ENCODE measurements at regions not wholly inside any gene's neighbourhood (a gene's known extent, or its start where the extent isn't known, plus 50 kb on each side); places are given as distances from the start of the nearest gene placed in this dataset.
"Not testable (repeated sequence)": the region's sequence is repeated elsewhere in the genome, so short reads cannot be mapped to it uniquely, and the experiment has no call there.

- WGBS (ENCODE audit: insufficient coverage), result no CpG with 5 or more reads among the region's 3 CpGs
- H3K9me3 ChIP-seq (ENCODE audit: control insufficient read depth, insufficient read depth, low read length), result no peaks in the 10 kb centered on the region
- no peaks in the 10 kb centered on the region for H3K36me3 ChIP-seq (ENCODE audit: control insufficient read depth, insufficient read depth, low read length)
- no peaks in the 10 kb centered on the region for H3K27me3 ChIP-seq (ENCODE audit: control insufficient read depth, insufficient read depth, low read length)
- no peak overlapping the region for H3K4me3 ChIP-seq (ENCODE audit: low read depth, low read length)
- DNase-seq (ENCODE audit: low read depth in 4 of 6, low spot score in 6 of 6), result peak; percentile 15 to 83 (median 34)
- no peaks in the 10 kb centered on the region for H3K4me1 ChIP-seq (ENCODE audit: control insufficient read depth, insufficient read depth, low read length)
- peak overlapping the region; percentile 33 for H3K27ac ChIP-seq (ENCODE audit: low read depth, low read length)
Observed at GRCh38 chr12:19915392-19916195, 452.7 kb upstream of the PDE3A start.

- no CpG with 5 or more reads among the region's 1 CpG for WGBS (ENCODE audit: insufficient coverage)
- peak in 1 of 6 donors; percentile 74 for DNase-seq (ENCODE audit: low read depth in 4 of 6, low spot score in 6 of 6)
- no peaks in the 10 kb centered on the region for H3K36me3 ChIP-seq (ENCODE audit: control insufficient read depth, insufficient read depth, low read length)
- H3K4me1 ChIP-seq (ENCODE audit: control insufficient read depth, insufficient read depth, low read length), result no peaks in the 10 kb centered on the region
- H3K4me3 ChIP-seq (ENCODE audit: low read depth, low read length), result no peak overlapping the region
- no peaks in the 10 kb centered on the region for H3K27me3 ChIP-seq (ENCODE audit: control insufficient read depth, insufficient read depth, low read length)
- no peak overlapping the region for H3K27ac ChIP-seq (ENCODE audit: low read depth, low read length)
- no peaks in the 10 kb centered on the region for H3K9me3 ChIP-seq (ENCODE audit: control insufficient read depth, insufficient read depth, low read length)
Observed at GRCh38 chr12:19916196-19916753, 452.1 kb upstream of the PDE3A start.

GRCh38 chr12:19916974-19917373, 451.4 kb upstream of the PDE3A start:
- DNase-seq (ENCODE audit: low read depth in 4 of 6, low spot score in 6 of 6), result no peak
- 90% methylated on average over 3 of the region's 3 CpGs for WGBS (ENCODE audit: insufficient coverage)
- no peak overlapping the region for H3K4me3 ChIP-seq (ENCODE audit: low read depth, low read length)
- H3K36me3 ChIP-seq (ENCODE audit: control insufficient read depth, insufficient read depth, low read length), result no peaks in the 10 kb centered on the region
- no peaks in the 10 kb centered on the region for H3K27me3 ChIP-seq (ENCODE audit: control insufficient read depth, insufficient read depth, low read length)
- H3K4me1 ChIP-seq (ENCODE audit: control insufficient read depth, insufficient read depth, low read length), result no peaks in the 10 kb centered on the region
- H3K9me3 ChIP-seq (ENCODE audit: control insufficient read depth, insufficient read depth, low read length), result no peaks in the 10 kb centered on the region
- H3K27ac ChIP-seq (ENCODE audit: low read depth, low read length), result no peak overlapping the region

GRCh38 chr12:19921716-19922115, 446.6 kb upstream of the PDE3A start:
- WGBS (ENCODE audit: insufficient coverage), result 88% methylated on average over 1 of the region's 2 CpGs
- not testable (repeated sequence) for H3K9me3 ChIP-seq (ENCODE audit: control insufficient read depth, insufficient read depth, low read length); H3K27ac ChIP-seq (ENCODE audit: low read depth, low read length); H3K4me1 ChIP-seq (ENCODE audit: control insufficient read depth, insufficient read depth, low read length); H3K4me3 ChIP-seq (ENCODE audit: low read depth, low read length); DNase-seq (ENCODE audit: low read depth in 4 of 6, low spot score in 6 of 6); H3K36me3 ChIP-seq (ENCODE audit: control insufficient read depth, insufficient read depth, low read length); H3K27me3 ChIP-seq (ENCODE audit: control insufficient read depth, insufficient read depth, low read length)

GRCh38 chr12:19922717-19923116, 445.6 kb upstream of the PDE3A start:
- Histone ChIP-seq H3K27ac (ENCODE audit: low read depth, low read length) (no peak overlapping the region), H3K4me3 (ENCODE audit: low read depth, low read length) (no peak overlapping the region), H3K9me3 (ENCODE audit: control insufficient read depth, insufficient read depth, low read length) (no peaks in the 10 kb centered on the region), H3K4me1 (ENCODE audit: control insufficient read depth, insufficient read depth, low read length) (no peaks in the 10 kb centered on the region), H3K27me3 (ENCODE audit: control insufficient read depth, insufficient read depth, low read length) (no peaks in the 10 kb centered on the region), H3K36me3 (ENCODE audit: control insufficient read depth, insufficient read depth, low read length) (no peaks in the 10 kb centered on the region)
- no peak for DNase-seq (ENCODE audit: low read depth in 4 of 6, low spot score in 6 of 6)
- WGBS (ENCODE audit: insufficient coverage), result 86% methylated on average over 1 of the region's 2 CpGs

GRCh38 chr12:19924360-19924759, 444.0 kb upstream of the PDE3A start:
- Histone ChIP-seq H3K36me3 (ENCODE audit: control insufficient read depth, insufficient read depth, low read length) (no peaks in the 10 kb centered on the region), H3K27ac (ENCODE audit: low read depth, low read length) (no peak overlapping the region), H3K4me3 (ENCODE audit: low read depth, low read length) (no peak overlapping the region), H3K9me3 (ENCODE audit: control insufficient read depth, insufficient read depth, low read length) (no peaks in the 10 kb centered on the region), H3K27me3 (ENCODE audit: control insufficient read depth, insufficient read depth, low read length) (no peaks in the 10 kb centered on the region), H3K4me1 (ENCODE audit: control insufficient read depth, insufficient read depth, low read length) (no peaks in the 10 kb centered on the region)
- no peak for DNase-seq (ENCODE audit: low read depth in 4 of 6, low spot score in 6 of 6)

GRCh38 chr12:19925841-19926240, 442.5 kb upstream of the PDE3A start:
- Histone ChIP-seq H3K4me1 (ENCODE audit: control insufficient read depth, insufficient read depth, low read length) (no peaks in the 10 kb centered on the region), H3K4me3 (ENCODE audit: low read depth, low read length) (no peak overlapping the region), H3K27me3 (ENCODE audit: control insufficient read depth, insufficient read depth, low read length) (no peaks in the 10 kb centered on the region), H3K27ac (ENCODE audit: low read depth, low read length) (no peak overlapping the region), H3K36me3 (ENCODE audit: control insufficient read depth, insufficient read depth, low read length) (no peaks in the 10 kb centered on the region), H3K9me3 (ENCODE audit: control insufficient read depth, insufficient read depth, low read length) (no peaks in the 10 kb centered on the region)
- 90% methylated on average over 2 of the region's 2 CpGs for WGBS (ENCODE audit: insufficient coverage)
- DNase-seq (ENCODE audit: low read depth in 4 of 6, low spot score in 6 of 6), result no peak

GRCh38 chr12:19926266-19926665, 442.1 kb upstream of the PDE3A start:
- no peak overlapping the region for H3K27ac ChIP-seq (ENCODE audit: low read depth, low read length)
- DNase-seq (ENCODE audit: low read depth in 4 of 6, low spot score in 6 of 6), result no peak
- no CpG with 5 or more reads among the region's 1 CpG for WGBS (ENCODE audit: insufficient coverage)

GRCh38 chr12:19927661-19928060, 440.7 kb upstream of the PDE3A start:
- Histone ChIP-seq H3K4me1 (ENCODE audit: control insufficient read depth, insufficient read depth, low read length) (no peaks in the 10 kb centered on the region), H3K27ac (ENCODE audit: low read depth, low read length) (no peak overlapping the region), H3K27me3 (ENCODE audit: control insufficient read depth, insufficient read depth, low read length) (no peaks in the 10 kb centered on the region), H3K9me3 (ENCODE audit: control insufficient read depth, insufficient read depth, low read length) (no peaks in the 10 kb centered on the region), H3K4me3 (ENCODE audit: low read depth, low read length) (no peak overlapping the region), H3K36me3 (ENCODE audit: control insufficient read depth, insufficient read depth, low read length) (no peaks in the 10 kb centered on the region)
- 94% methylated on average over 2 of the region's 2 CpGs for WGBS (ENCODE audit: insufficient coverage)
- no peak for DNase-seq (ENCODE audit: low read depth in 4 of 6, low spot score in 6 of 6)

More at GRCh38 chr12:19926266-19926665, 442.1 kb upstream of the PDE3A start:
- no peak overlapping the region for H3K4me3 ChIP-seq (ENCODE audit: low read depth, low read length)
- H3K4me1 ChIP-seq (ENCODE audit: control insufficient read depth, insufficient read depth, low read length), result no peaks in the 10 kb centered on the region
- no peaks in the 10 kb centered on the region for H3K36me3 ChIP-seq (ENCODE audit: control insufficient read depth, insufficient read depth, low read length)
- H3K27me3 ChIP-seq (ENCODE audit: control insufficient read depth, insufficient read depth, low read length), result no peaks in the 10 kb centered on the region
- H3K9me3 ChIP-seq (ENCODE audit: control insufficient read depth, insufficient read depth, low read length), result no peaks in the 10 kb centered on the region

- Histone ChIP-seq H3K4me3 (ENCODE audit: low read depth, low read length) (no peak overlapping the region), H3K27ac (ENCODE audit: low read depth, low read length) (no peak overlapping the region), H3K9me3 (ENCODE audit: control insufficient read depth, insufficient read depth, low read length) (no peaks in the 10 kb centered on the region), H3K4me1 (ENCODE audit: control insufficient read depth, insufficient read depth, low read length) (no peaks in the 10 kb centered on the region), H3K27me3 (ENCODE audit: control insufficient read depth, insufficient read depth, low read length) (no peaks in the 10 kb centered on the region), H3K36me3 (ENCODE audit: control insufficient read depth, insufficient read depth, low read length) (no peaks in the 10 kb centered on the region)
- DNase-seq (ENCODE audit: low read depth in 4 of 6, low spot score in 6 of 6), result no peak
- WGBS (ENCODE audit: insufficient coverage), result no CpG with 5 or more reads among the region's 4 CpGs
Observed at GRCh38 chr12:19932413-19932812, 435.9 kb upstream of the PDE3A start.

Measured in spinal cord (tissue), 9 donors.